HG03060 (cell line): ENCODE measurements at regions not wholly inside any gene's neighbourhood (a gene's known extent, or its start where the extent isn't known, plus 50 kb on each side); places are given as distances from the start of the nearest gene placed in this dataset.
"Not testable (repeated sequence)": the region's sequence is repeated elsewhere in the genome, so short reads cannot be mapped to it uniquely, and the experiment has no call there.

Experiments
- ATAC-seq: cut with Tn5 transposase; IDR thresholded peaks from one replicate; pipeline ENCODE4 v1.9.1; 2021; ENCODE audit warnings: low read depth, moderate number of reproducible peaks; ENCODE audit not compliant: unreplicated experiment

DNA sequence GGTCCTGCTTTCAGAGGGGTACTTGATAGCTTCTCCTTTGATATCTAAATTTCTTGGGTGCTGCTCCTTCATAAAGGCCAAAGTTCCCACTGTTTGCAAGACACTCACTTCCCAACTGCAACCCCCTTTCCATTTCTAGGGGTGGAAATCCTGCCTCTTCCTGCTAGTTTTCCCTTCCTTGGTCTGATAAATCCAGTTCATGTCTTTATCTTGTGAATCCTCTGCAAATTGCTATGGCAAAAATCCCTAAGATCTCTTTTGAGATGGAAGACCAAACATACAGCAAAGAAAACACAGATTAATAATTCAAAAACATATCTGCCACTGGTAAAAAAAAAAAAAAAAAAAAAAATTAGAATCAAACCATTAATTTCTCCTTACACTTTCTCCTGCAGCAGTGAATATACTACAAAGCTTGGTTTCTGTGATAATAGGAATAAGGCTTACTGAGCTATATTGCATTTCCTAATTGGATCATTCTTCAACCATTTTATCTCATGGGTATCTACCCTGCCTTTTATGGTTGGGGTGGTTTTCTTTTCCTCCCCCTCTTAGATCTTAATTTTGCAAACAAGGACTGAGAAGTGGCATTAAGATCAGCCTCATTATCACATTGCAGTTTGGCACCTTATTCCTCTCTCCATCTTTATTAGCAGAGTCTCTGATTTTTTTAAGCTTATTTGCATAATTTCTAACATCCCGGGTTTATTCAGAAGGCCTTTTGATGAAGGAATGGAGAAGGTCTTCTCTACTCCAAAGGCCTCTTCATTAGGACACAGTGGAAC, 439.1 kb downstream of the XYLT1 start:
- no peak for ATAC-seq

DNA sequence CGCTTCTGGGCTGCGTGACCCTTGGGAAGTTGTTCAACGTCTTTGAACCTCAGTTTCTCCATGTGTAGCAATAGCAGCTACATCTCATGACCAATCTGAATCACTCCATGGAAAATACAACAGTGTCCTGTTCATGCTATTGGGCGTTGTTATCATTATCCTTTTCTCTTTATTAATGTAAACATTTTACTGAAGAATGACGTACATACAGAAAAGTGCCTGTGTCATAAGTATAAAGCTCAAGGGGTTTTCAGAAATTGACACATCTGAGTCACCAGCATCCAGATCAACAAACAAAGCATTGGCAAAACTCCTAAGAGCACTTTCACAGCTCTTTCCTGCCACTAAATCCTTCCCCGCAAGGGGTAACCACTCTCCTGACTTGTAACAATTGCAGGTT, 438.4 kb downstream of the XYLT1 start:
- ATAC-seq: no peak

DNA sequence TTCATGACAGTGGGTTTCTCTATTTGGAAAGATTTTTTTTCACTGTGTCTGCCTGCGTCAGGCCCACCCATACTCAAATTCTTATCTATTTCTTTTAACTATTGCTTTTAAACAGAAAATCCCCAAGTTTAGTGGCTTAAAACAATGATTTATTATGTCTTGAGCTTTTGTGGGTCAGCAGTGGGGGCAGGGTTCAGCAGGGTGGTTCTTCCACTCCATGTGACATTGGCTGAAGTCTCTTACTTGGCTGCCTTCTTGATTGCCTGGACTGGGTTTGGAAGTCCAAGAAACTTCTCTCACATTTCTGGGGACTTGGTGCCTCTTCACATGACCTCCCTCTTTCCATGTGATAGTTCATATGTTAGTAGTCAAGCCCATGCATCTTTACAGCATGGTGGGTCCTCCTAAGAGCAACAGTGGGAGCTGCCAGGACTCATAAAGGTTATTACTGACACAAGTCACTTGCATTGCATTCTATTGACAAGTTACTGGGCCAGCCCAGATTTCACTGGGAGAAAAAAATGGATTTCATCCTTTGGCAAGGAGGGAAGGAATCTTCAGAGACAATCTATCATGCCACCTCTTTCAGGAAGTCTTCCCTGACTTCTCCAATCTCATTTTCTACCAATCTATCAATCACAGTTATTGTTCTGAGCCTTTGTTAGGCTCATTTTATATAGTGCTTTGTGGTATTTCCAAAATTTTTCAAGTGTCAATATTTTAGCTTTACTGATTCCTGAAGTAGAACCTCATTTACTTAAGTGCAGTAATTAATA, 436.1 kb downstream of the XYLT1 start:
- ATAC-seq: no peak

DNA sequence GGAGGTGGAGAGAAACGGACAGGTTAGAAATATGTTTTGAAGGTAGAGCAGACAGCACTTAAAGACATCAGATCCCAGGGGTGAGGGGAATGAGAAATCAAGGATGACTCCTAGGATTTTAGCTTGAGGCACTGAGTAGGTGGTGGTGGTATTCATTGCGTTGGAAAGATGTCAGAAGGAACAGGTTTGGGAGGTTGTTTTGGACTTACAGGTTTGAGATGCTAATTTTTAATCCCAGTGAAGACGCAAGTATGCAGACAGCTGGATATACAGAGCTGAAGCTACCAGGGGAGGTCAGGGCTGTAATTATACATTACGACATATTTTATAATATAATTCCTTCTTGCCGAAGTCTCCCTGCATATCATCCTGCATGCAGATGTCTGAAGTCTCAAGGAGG, 433.3 kb downstream of the XYLT1 start:
- ATAC-seq: no peak

DNA sequence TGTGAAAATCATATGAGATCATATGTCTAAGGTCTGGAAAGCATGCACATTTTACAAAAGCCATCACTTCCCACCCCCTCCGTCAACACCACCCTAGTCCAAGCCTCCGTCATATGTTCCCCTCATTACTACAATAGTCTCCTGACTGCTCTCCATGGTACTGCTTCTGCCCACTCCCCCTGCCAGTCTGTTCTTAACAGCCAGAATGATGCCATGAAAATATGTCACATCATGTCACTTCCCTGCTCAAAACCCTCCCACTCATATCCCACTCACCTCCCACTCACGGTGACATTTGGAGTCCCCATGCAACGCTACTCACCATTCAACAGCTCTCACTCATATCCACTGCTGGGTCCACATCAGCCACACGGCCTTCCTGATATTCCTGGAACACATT, 432.3 kb downstream of the XYLT1 start:
- ATAC-seq: no peak

DNA sequence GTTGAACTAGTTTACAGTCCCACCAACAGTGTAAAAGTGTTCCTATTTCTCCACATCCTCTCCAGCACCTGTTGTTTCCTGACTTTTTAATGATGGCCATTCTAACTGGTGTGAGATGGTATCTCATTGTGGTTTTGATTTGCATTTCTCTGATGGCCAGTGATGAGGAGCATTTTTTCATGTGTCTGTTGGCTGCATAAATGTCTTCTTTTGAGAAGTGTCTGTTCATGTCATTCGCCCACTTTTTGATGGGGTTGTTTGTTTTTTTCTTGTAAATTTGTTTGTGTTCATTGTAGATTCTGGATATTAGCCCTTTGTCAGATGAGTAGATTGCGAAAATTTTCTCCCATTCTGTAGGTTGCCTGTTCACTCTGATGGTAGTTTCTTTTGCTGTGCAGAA, 421.7 kb downstream of the XYLT1 start:
- ATAC-seq: not testable (repeated sequence)

DNA sequence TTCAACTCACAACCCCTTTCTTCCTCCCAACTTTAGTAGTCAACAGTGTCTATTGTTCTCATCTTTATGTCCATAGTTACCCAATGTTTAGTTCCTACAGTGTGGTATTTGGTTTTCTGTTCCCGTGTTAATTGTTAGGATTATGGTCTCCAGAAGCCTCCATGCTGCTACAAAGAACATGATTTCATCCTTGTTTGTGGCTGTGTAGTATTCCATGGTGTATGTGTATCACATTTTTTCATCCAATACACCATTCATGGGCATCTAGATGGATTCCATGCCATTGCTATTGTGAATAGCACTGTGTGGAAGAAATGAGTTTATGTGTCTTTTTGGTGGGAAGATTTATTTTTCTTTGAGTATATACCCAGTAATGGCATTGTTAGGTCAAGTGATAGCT, 420.3 kb downstream of the XYLT1 start:
- no peak for ATAC-seq
